Natural killer cell (primary cell): ENCODE measurements at regions not wholly inside any gene's neighbourhood (a gene's known extent, or its start where the extent isn't known, plus 50 kb on each side); places are given as distances from the start of the nearest gene placed in this dataset.

Source experiments
- ATAC-seq, 3 donors: fragments of 150-1000 bp in 2 of 3; fragments of 200-7000 bp in 1 of 3; cut with Tn5 transposase; 1 replicate in 1 of 3; 2 replicates in 2 of 3; pipeline ENCODE4 v1.10.0; 2021; ENCODE audit warnings: mild to moderate bottlenecking in 2 of 3, moderate library complexity in 2 of 3
- DNase-seq, 2 donors: peaks; one replicate each; pipeline versions ENCODE4 v3.0.0 to v3.0.0-alpha.2; 2013 to 2021; ENCODE audit warnings: mixed read lengths in 1 of 2
- H3K27ac ChIP-seq: one replicate; pipeline ENCODE4 v1.5.1; 2013; ENCODE audit warnings: mild to moderate bottlenecking, low read length
- H3K27me3 ChIP-seq: one replicate; pipeline ENCODE4 v1.6.1; 2013; ENCODE audit warnings: low read length; ENCODE audit not compliant: control insufficient read depth, insufficient read depth
- H3K36me3 ChIP-seq: one replicate; pipeline ENCODE4 v1.6.1; 2013; ENCODE audit warnings: low read length; ENCODE audit not compliant: control insufficient read depth, insufficient read depth
- H3K4me1 ChIP-seq: one replicate; pipeline ENCODE4 v1.6.1; 2013; ENCODE audit warnings: low read length; ENCODE audit not compliant: control insufficient read depth, insufficient read depth
- H3K4me3 ChIP-seq: one replicate; pipeline ENCODE4 v1.5.1; 2013; ENCODE audit warnings: low read length
- H3K9me3 ChIP-seq: one replicate; pipeline ENCODE4 v1.6.1; 2013; ENCODE audit warnings: low read length; ENCODE audit not compliant: control insufficient read depth, insufficient read depth
- H3K27ac Mint-ChIP-seq, 2 donors: one replicate each; pipeline ENCODE4 v1.8.0; 2022; ENCODE audit warnings: mild to moderate bottlenecking in 2 of 2, mixed read lengths in 2 of 2, moderate library complexity in 1 of 2
- H3K27me3 Mint-ChIP-seq, 2 donors: one replicate each; pipeline ENCODE4 v1.8.0; 2022; ENCODE audit warnings: low read depth in 2 of 2, mixed read lengths in 2 of 2
- H3K36me3 Mint-ChIP-seq: one replicate; pipeline ENCODE4 v1.8.0; 2022; ENCODE audit warnings: mixed read lengths
- H3K4me1 Mint-ChIP-seq, 2 donors: one replicate each; pipeline ENCODE4 v1.8.0; 2022; ENCODE audit warnings: mixed read lengths in 2 of 2
- H3K4me3 Mint-ChIP-seq: one replicate; pipeline ENCODE4 v1.8.0; 2022; ENCODE audit warnings: mild to moderate bottlenecking, moderate library complexity, mixed read lengths
- H3K9me3 Mint-ChIP-seq, 2 donors: one replicate each; pipeline ENCODE4 v1.8.0; 2022; ENCODE audit warnings: mixed read lengths in 2 of 2
- WGBS: methylation state at CpG from one replicate; pipeline ENCODE4 v1.1.7; 2013; ENCODE audit warnings: missing lambda C conversion rate; ENCODE audit not compliant: insufficient coverage; 5-methylcytosine and 5-hydroxymethylcytosine counted together
- intact Hi-C: fragments of 100-400 bp; cut with micrococcal nuclease; formaldehyde crosslinking; loops from one replicate; pipeline ENCODE4 v1.14.2; 2022
- TF ChIP-seq, protein P1 (sequence below): fragments of 200-600 bp; IDR thresholded peaks from one replicate; pipeline ENCODE4 v1.8.0; 2022; ENCODE audit warnings: antibody characterized with exemption

GRCh38 chr3:144480416-144480919 lies 508.8 kb downstream of the DIPK2A start:
- Histone ChIP-seq H3K36me3 (no peaks in the 10 kb centered on the region), H3K9me3 (no peaks in the 10 kb centered on the region), H3K27ac (no peak overlapping the region), H3K4me1 (no peaks in the 10 kb centered on the region), H3K27me3 (no peaks in the 10 kb centered on the region), H3K4me3 (no peak overlapping the region)
- H3K27me3 Mint-ChIP-seq, result no peaks in the 10 kb centered on the region
- no peak overlapping the region for H3K4me3 Mint-ChIP-seq
- intact Hi-C loops, result no loop called here
- TF ChIP-seq, protein P1, sequence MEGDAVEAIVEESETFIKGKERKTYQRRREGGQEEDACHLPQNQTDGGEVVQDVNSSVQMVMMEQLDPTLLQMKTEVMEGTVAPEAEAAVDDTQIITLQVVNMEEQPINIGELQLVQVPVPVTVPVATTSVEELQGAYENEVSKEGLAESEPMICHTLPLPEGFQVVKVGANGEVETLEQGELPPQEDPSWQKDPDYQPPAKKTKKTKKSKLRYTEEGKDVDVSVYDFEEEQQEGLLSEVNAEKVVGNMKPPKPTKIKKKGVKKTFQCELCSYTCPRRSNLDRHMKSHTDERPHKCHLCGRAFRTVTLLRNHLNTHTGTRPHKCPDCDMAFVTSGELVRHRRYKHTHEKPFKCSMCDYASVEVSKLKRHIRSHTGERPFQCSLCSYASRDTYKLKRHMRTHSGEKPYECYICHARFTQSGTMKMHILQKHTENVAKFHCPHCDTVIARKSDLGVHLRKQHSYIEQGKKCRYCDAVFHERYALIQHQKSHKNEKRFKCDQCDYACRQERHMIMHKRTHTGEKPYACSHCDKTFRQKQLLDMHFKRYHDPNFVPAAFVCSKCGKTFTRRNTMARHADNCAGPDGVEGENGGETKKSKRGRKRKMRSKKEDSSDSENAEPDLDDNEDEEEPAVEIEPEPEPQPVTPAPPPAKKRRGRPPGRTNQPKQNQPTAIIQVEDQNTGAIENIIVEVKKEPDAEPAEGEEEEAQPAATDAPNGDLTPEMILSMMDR, result no peak
- ATAC-seq (no peak), DNase-seq (no peak)
- no peak overlapping the region for H3K27ac Mint-ChIP-seq
- peaks cover 3 to 10% of the 10 kb centered on the region in 2 donors for H3K9me3 Mint-ChIP-seq
- H3K4me1 Mint-ChIP-seq, result no peaks in the 10 kb centered on the region
- H3K36me3 Mint-ChIP-seq, result no peaks in the 10 kb centered on the region

GRCh38 chr3:144482876-144483275 lies 511.3 kb downstream of the DIPK2A start:
- Mint-ChIP-seq H3K4me3 (no peak overlapping the region), H3K9me3 (peaks cover 3 to 4% of the 10 kb centered on the region in 2 donors), H3K36me3 (no peaks in the 10 kb centered on the region), H3K27me3 (no peaks in the 10 kb centered on the region), H3K27ac (no peak overlapping the region), H3K4me1 (no peaks in the 10 kb centered on the region)
- WGBS, result 87% methylated on average over 2 of the region's 2 CpGs
- TF ChIP-seq, protein P1, result no peak
- no peak for ATAC-seq
- Histone ChIP-seq H3K9me3 (no peaks in the 10 kb centered on the region), H3K4me3 (no peak overlapping the region), H3K36me3 (no peaks in the 10 kb centered on the region), H3K4me1 (no peaks in the 10 kb centered on the region), H3K27ac (no peak overlapping the region), H3K27me3 (no peaks in the 10 kb centered on the region)
- DNase-seq, result no peak
- intact Hi-C loops, result no loop called here

- Histone ChIP-seq H3K36me3 (no peaks in the 10 kb centered on the region), H3K9me3 (no peaks in the 10 kb centered on the region), H3K27ac (no peak overlapping the region), H3K4me1 (no peaks in the 10 kb centered on the region), H3K27me3 (no peaks in the 10 kb centered on the region), H3K4me3 (no peak overlapping the region)
- no peaks in the 10 kb centered on the region for H3K4me1 Mint-ChIP-seq
- TF ChIP-seq, protein P1, result no peak
- no peaks in the 10 kb centered on the region for H3K36me3 Mint-ChIP-seq
- no peaks in the 10 kb centered on the region for H3K27me3 Mint-ChIP-seq
- peaks cover 0 to 2% of the 10 kb centered on the region in 2 donors for H3K9me3 Mint-ChIP-seq
- no peak overlapping the region for H3K4me3 Mint-ChIP-seq
- intact Hi-C loops, result no loop called here
- no peak overlapping the region for H3K27ac Mint-ChIP-seq
- no peak for DNase-seq
- no peak for ATAC-seq
Observed at GRCh38 chr3:144487011-144487410, 515.4 kb downstream of the DIPK2A start.

DNA sequence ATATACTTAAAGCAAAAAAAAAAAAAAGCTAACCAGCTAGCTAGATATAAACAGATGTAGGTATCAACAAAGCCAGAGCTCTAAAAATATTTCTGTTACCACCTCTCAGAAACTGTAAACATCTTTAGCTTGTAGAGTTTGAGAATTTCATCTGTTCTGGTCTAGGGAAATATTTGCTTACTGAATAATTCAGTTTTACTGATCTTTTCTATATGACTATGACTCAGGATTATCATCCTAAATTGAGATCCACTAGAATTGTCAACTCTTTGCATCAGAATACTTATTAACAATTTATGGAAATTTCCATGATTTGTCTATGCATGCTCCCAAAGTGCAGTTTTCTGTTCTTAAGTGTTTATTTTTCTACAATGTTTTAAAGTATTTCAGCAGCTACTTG lies 517.3 kb downstream of the DIPK2A start:
- TF ChIP-seq, protein P1, result no peak
- DNase-seq (no peak), ATAC-seq (no peak)
- no peaks in the 10 kb centered on the region for H3K36me3 ChIP-seq
- no peaks in the 10 kb centered on the region for H3K9me3 ChIP-seq
- intact Hi-C loops, result no loop called here
- H3K9me3 Mint-ChIP-seq, result peaks cover 0 to 2% of the 10 kb centered on the region in 2 donors
- H3K27ac Mint-ChIP-seq, result no peak overlapping the region
- H3K27ac ChIP-seq, result no peak overlapping the region
- H3K4me3 ChIP-seq, result no peak overlapping the region
- no peaks in the 10 kb centered on the region for H3K4me1 Mint-ChIP-seq
- H3K4me1 ChIP-seq, result no peaks in the 10 kb centered on the region
- no peaks in the 10 kb centered on the region for H3K36me3 Mint-ChIP-seq
- H3K27me3 Mint-ChIP-seq, result no peaks in the 10 kb centered on the region
- H3K4me3 Mint-ChIP-seq, result no peak overlapping the region
- no peaks in the 10 kb centered on the region for H3K27me3 ChIP-seq
